Liver (tissue), 8 donors: ENCODE measurements at regions not wholly inside any gene's neighbourhood (a gene's known extent, or its start where the extent isn't known, plus 50 kb on each side); places are given as distances from the start of the nearest gene placed in this dataset.

ENCODE experiments used
- DNase-seq: peaks from one replicate; pipeline ENCODE4 v3.0.0-alpha.2; 2017; ENCODE audit warnings: low spot score
- H3K27ac ChIP-seq, 2 donors: one replicate each; pipeline ENCODE4 v1.7.0; 2013; ENCODE audit warnings: inconsistent platforms in 2 of 2, low read length in 2 of 2, control low read depth in 1 of 2, low read depth in 1 of 2, mild to moderate bottlenecking in 1 of 2
- H3K27me3 ChIP-seq, 4 donors: one replicate each; pipeline versions ENCODE4 v1.6.1 to v1.7.0; 2013; ENCODE audit warnings: low read length in 3 of 4, inconsistent platforms in 1 of 4, mild to moderate bottlenecking in 1 of 4, moderate library complexity in 1 of 4; ENCODE audit not compliant: control insufficient read depth in 4 of 4, insufficient read depth in 4 of 4
- H3K36me3 ChIP-seq, 4 donors: one replicate each; pipeline versions ENCODE4 v1.6.1 to v1.7.0; 2013; ENCODE audit warnings: low read length in 3 of 4, mild to moderate bottlenecking in 3 of 4, low read depth in 1 of 4, moderate library complexity in 1 of 4; ENCODE audit not compliant: control insufficient read depth in 4 of 4, insufficient read depth in 3 of 4
- H3K4me1 ChIP-seq, 4 donors: one replicate each; pipeline versions ENCODE4 v1.6.1 to v1.7.0; 2013; ENCODE audit warnings: low read length in 3 of 4, mild to moderate bottlenecking in 3 of 4, moderate library complexity in 1 of 4; ENCODE audit not compliant: control insufficient read depth in 4 of 4, insufficient read depth in 4 of 4
- H3K4me3 ChIP-seq, 3 donors: one replicate each; pipeline versions ENCODE4 v1.6.1 to v1.7.0; 2013; ENCODE audit warnings: low read length in 3 of 3, control low read depth in 1 of 3, low read depth in 1 of 3, mild to moderate bottlenecking in 1 of 3
- H3K9ac ChIP-seq, 2 donors: one replicate each; pipeline ENCODE4 v1.7.0; 2013; ENCODE audit warnings: low read length in 2 of 2, mild to moderate bottlenecking in 2 of 2, moderate library complexity in 2 of 2, control low read depth in 1 of 2, low read depth in 1 of 2
- H3K9me3 ChIP-seq, 4 donors: one replicate each; pipeline versions ENCODE4 v1.6.1 to v1.7.0; 2013; ENCODE audit warnings: low read length in 3 of 4; ENCODE audit not compliant: control insufficient read depth in 4 of 4
- EGR1 ChIP-seq, 2 donors: IDR thresholded peaks; 2 replicates each; pipeline ENCODE4 v1.6.1; 2016 to 2018; ENCODE audit warnings: antibody characterized with exemption in 2 of 2, low read depth in 2 of 2
- FOXA1 ChIP-seq: IDR thresholded peaks from 2 replicates; pipeline ENCODE4 v1.6.1; 2016; ENCODE audit warnings: antibody characterized with exemption
- FOXA2 ChIP-seq: IDR thresholded peaks from 2 replicates; pipeline ENCODE4 v1.6.1; 2016; ENCODE audit warnings: antibody characterized with exemption
- GABPA ChIP-seq, 2 donors: IDR thresholded peaks in 1 of 2; conservative IDR thresholded peaks in 1 of 2; 2 replicates each; pipeline ENCODE4 v1.6.1; 2016; ENCODE audit warnings: antibody characterized with exemption in 2 of 2, mild to moderate bottlenecking in 1 of 2, moderate library complexity in 1 of 2
- JUND ChIP-seq, 2 donors: IDR thresholded peaks; 2 replicates each; pipeline ENCODE4 v1.6.1; 2016; ENCODE audit warnings: antibody characterized with exemption in 2 of 2
- MAX ChIP-seq: IDR thresholded peaks from 2 replicates; pipeline ENCODE4 v1.6.1; 2016; ENCODE audit warnings: antibody characterized with exemption
- RAD21 ChIP-seq, 2 donors: IDR thresholded peaks; 2 replicates each; pipeline ENCODE4 v1.6.1; 2016; ENCODE audit warnings: antibody characterized with exemption in 2 of 2, mild to moderate bottlenecking in 2 of 2
- REST ChIP-seq: IDR thresholded peaks from 2 replicates; pipeline ENCODE4 v1.6.1; 2016; ENCODE audit warnings: antibody characterized with exemption, mild to moderate bottlenecking
- RXRA ChIP-seq, 2 donors: IDR thresholded peaks; 2 replicates each; pipeline ENCODE4 v1.6.1; 2017 to 2018; ENCODE audit warnings: antibody characterized with exemption in 2 of 2, mild to moderate bottlenecking in 1 of 2
- SP1 ChIP-seq: IDR thresholded peaks from 2 replicates; pipeline ENCODE4 v1.6.1; 2018; ENCODE audit warnings: antibody characterized with exemption, mild to moderate bottlenecking
- TAF1 ChIP-seq: conservative IDR thresholded peaks from 2 replicates; pipeline ENCODE4 v1.6.1; 2016; ENCODE audit warnings: antibody characterized with exemption, mild to moderate bottlenecking
- YY1 ChIP-seq: IDR thresholded peaks from 2 replicates; pipeline ENCODE4 v1.6.1; 2016; ENCODE audit warnings: antibody characterized with exemption, mild to moderate bottlenecking
- WGBS: extraction: QIAGEN DNeasy Blood & Tissue Kit; methylation state at CpG from one replicate; pipeline ENCODE4 v1.1.7; 2013; 5-methylcytosine and 5-hydroxymethylcytosine counted together
- TF ChIP-seq, protein P1 (sequence below): IDR thresholded peaks from 2 replicates; pipeline ENCODE4 v1.6.1; 2016; ENCODE audit warnings: antibody characterized with exemption
- TF ChIP-seq, protein P2 (sequence below): fragments of 150-350 bp; IDR thresholded peaks from 2 replicates; pipeline ENCODE4 v1.5.1; 2017; ENCODE audit warnings: improper control_type of control experiment, low read depth, low read length; ENCODE audit not compliant: missing input control
- donor health status: healthy.
- donor health status: healthy.
- donor health status: healthy.
- donor health status: healthy.
- donor health status: healthy.

DNA sequence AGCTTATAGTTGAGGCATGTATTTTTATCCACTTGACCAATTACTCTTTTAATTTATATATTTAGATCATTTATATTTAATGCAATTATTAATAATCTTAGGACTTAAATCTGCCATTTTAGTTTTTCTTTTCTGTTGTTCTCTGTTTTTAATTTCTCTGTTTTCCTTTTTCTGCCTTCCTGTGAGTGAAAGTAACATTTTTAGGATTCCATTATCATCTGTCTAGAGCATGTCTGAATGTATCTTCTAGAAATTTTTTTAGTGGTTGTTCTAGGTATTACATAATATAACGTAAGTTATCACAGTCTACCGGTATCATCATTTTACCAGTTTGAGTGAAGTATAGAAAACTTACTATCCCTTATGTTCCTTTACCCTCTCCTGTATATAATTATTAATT is 197.3 kb downstream of the UNC5CL start:
- Histone ChIP-seq H3K4me3 (no peak overlapping the region), H3K9ac (no peak overlapping the region), H3K36me3 (no peaks in the 10 kb centered on the region), H3K9me3 (no peaks in the 10 kb centered on the region), H3K27me3 (no peaks in the 10 kb centered on the region), H3K27ac (no peak overlapping the region), H3K4me1 (no peaks in the 10 kb centered on the region)
- TF ChIP-seq REST (no peak), RXRA (IDR thresholded peaks at IDR 0.05) (no peak), JUND (IDR thresholded peaks at IDR 0.05) (no peak), YY1 (no peak), GABPA (IDR thresholded peaks at IDR 0.05 in 1 of 2, conservative IDR thresholded peaks at IDR 0.05 in 1 of 2) (no peak), TAF1 (no peak), MAX (no peak)
- TF ChIP-seq, protein P1, sequence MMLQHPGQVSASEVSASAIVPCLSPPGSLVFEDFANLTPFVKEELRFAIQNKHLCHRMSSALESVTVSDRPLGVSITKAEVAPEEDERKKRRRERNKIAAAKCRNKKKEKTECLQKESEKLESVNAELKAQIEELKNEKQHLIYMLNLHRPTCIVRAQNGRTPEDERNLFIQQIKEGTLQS = no peak
- TF ChIP-seq, protein P2, sequence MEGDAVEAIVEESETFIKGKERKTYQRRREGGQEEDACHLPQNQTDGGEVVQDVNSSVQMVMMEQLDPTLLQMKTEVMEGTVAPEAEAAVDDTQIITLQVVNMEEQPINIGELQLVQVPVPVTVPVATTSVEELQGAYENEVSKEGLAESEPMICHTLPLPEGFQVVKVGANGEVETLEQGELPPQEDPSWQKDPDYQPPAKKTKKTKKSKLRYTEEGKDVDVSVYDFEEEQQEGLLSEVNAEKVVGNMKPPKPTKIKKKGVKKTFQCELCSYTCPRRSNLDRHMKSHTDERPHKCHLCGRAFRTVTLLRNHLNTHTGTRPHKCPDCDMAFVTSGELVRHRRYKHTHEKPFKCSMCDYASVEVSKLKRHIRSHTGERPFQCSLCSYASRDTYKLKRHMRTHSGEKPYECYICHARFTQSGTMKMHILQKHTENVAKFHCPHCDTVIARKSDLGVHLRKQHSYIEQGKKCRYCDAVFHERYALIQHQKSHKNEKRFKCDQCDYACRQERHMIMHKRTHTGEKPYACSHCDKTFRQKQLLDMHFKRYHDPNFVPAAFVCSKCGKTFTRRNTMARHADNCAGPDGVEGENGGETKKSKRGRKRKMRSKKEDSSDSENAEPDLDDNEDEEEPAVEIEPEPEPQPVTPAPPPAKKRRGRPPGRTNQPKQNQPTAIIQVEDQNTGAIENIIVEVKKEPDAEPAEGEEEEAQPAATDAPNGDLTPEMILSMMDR = no peak
- 88% methylated on average over 2 of the region's 2 CpGs for WGBS
- no peak for DNase-seq

DNA sequence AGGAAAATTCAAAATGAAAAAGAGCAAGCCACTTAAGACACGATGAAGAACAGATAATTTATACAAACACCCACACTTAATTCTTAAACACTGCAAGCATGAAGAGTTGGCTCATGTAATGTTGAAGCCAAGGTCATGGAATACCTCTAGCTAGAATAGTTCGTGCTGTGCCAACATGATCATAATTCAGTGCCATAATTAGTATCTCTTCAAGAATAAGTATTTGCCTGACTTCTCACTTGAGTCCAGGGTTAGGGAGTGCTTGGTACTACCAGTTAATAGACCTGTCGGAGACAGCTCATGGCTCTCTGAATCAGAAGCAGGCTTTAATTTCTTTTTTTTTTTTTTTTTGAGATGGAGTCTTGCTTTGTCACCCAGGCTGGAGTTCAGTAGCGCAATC is 206.3 kb downstream of the UNC5CL start:
- DNase-seq = no peak
- Histone ChIP-seq H3K4me3 (no peak overlapping the region), H3K9ac (no peak overlapping the region), H3K9me3 (no peaks in the 10 kb centered on the region), H3K36me3 (no peaks in the 10 kb centered on the region), H3K27me3 (peaks cover 0 to 5% (median 0%) of the 10 kb centered on the region in 4 donors), H3K27ac (no peak overlapping the region), H3K4me1 (no peaks in the 10 kb centered on the region)
- 84% methylated on average over 4 of the region's 4 CpGs for WGBS
- TF ChIP-seq MAX (no peak), TAF1 (no peak), YY1 (no peak), FOXA2 (no peak), FOXA1 (no peak), EGR1 (IDR thresholded peaks at IDR 0.05; ENCODE audit: low read depth in 2 of 2) (no peak), RAD21 (IDR thresholded peaks at IDR 0.05) (no peak), SP1 (no peak)
